PFSK-1 (cell line): ENCODE measurements at regions not wholly inside any gene's neighbourhood (a gene's known extent, or its start where the extent isn't known, plus 50 kb on each side); places are given as distances from the start of the nearest gene placed in this dataset.

Experiments used
- FOXP2 ChIP-seq: optimal IDR thresholded peaks from 2 replicates; pipeline ENCODE3; 2011; ENCODE audit warnings: borderline replicate concordance, control low read depth, inconsistent platforms; ENCODE audit not compliant: insufficient read depth; ENCODE audit errors: extremely low read length, extremely low read depth
- POLR2AphosphoS5 ChIP-seq: IDR thresholded peaks from 2 replicates; pipeline ENCODE4 v1.6.1; 2012; ENCODE audit warnings: low read depth, mild to moderate bottlenecking, control low read depth, low read length, moderate library complexity
- REST ChIP-seq, 2 experiments: IDR thresholded peaks; 2 replicates each; pipeline versions ENCODE4 v1.6.1 to v1.8.0; 2011 to 2012; ENCODE audit warnings: low read depth in 2 of 2, low read length in 2 of 2, control low read depth in 1 of 2, inconsistent platforms in 1 of 2, mild to moderate bottlenecking in 1 of 2, moderate library complexity in 1 of 2; ENCODE audit not compliant: insufficient read depth in 1 of 2
- SIN3A ChIP-seq: IDR thresholded peaks from 2 replicates; pipeline ENCODE4 v1.6.1; 2012; ENCODE audit warnings: mild to moderate bottlenecking, low read length, moderate library complexity, borderline replicate concordance; ENCODE audit not compliant: insufficient read depth
- TAF1 ChIP-seq: IDR thresholded peaks from 2 replicates; pipeline ENCODE4 v1.6.1; 2012; ENCODE audit warnings: low read length, control low read depth, borderline replicate concordance; ENCODE audit not compliant: insufficient read depth

GRCh38 chr3:102181175-102181920, 253.5 kb upstream of the ZPLD1 start:
- TF ChIP-seq REST (IDR thresholded peaks at IDR 0.05; ENCODE audit: insufficient read depth in 1 of 2, low read depth in 2 of 2, low read length in 2 of 2) (no peak), TAF1 (no peak), SIN3A (no peak), POLR2AphosphoS5 (no peak), FOXP2 (no peak)

GRCh38 chr3:102182162-102182561, 252.7 kb upstream of the ZPLD1 start:
- TF ChIP-seq TAF1 (no peak), POLR2AphosphoS5 (no peak), REST (IDR thresholded peaks at IDR 0.05; ENCODE audit: insufficient read depth in 1 of 2, low read depth in 2 of 2, low read length in 2 of 2) (no peak), FOXP2 (no peak), SIN3A (no peak)

DNA sequence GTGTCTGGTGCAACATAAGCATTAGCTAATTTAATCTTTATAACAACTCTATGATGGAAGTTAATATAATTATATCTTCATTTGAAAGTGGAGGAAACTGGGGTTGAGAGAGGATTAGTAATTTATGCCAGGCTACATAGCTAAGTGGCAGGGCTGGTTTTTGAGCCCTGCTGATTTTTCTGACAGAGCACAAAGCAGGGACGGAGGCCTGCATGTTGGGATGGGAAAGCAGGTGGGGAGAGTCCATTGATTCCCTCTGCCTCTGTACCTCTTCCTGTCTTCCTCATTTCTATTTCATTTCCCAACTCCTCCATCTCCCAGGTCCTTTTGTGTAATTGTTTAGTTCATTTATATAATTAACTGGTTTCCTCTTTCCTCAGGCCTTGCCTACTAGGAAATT, 251.6 kb upstream of the ZPLD1 start:
- no peak for TF ChIP-seq REST (IDR thresholded peaks at IDR 0.05; ENCODE audit: insufficient read depth in 1 of 2, low read depth in 2 of 2, low read length in 2 of 2)
- TF ChIP-seq SIN3A = no peak
- TF ChIP-seq POLR2AphosphoS5 = no peak; the same call in 1 of the 2 replicates
- no peak for TF ChIP-seq FOXP2
- no peak for TF ChIP-seq TAF1

DNA sequence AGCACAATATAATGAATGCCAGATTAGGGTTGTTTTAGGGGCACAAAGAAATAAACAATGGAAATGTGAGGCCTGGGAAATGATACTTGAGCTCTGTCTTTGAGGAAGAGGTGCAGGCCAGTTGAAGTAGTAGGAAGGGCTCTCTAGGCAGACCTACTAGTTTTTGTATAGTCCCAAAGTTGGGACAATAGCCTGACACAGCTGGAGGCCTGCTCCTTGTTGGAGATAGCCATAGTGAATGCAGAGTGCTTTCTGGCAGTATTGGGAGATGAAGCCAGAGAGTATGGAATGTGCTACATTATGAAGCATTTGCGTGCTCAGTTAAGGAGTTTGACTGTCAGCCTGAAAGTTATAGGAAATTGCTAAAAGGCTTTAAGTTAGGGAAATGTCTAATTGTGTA, 251.2 kb upstream of the ZPLD1 start:
- TF ChIP-seq REST (IDR thresholded peaks at IDR 0.05; ENCODE audit: insufficient read depth in 1 of 2, low read depth in 2 of 2, low read length in 2 of 2) (no peak), FOXP2 (no peak), TAF1 (no peak), POLR2AphosphoS5 (no peak), SIN3A (no peak)
